Nephron progenitor cell (in vitro differentiated cells): ENCODE measurements at regions not wholly inside any gene's neighbourhood (a gene's known extent, or its start where the extent isn't known, plus 50 kb on each side); places are given as distances from the start of the nearest gene placed in this dataset.

Experiments used
- DNase-seq: peaks from one replicate; pipeline ENCODE4 v3.0.0; 2021
- H3K27ac Mint-ChIP-seq: 2 replicates; pipeline ENCODE4 v1.8.0; 2021; ENCODE audit warnings: mild to moderate bottlenecking, moderate library complexity, mixed read lengths
- H3K27me3 Mint-ChIP-seq: 2 replicates; pipeline ENCODE4 v1.8.0; 2021; ENCODE audit warnings: mild to moderate bottlenecking, low read depth, mixed read lengths; ENCODE audit not compliant: poor library complexity
- H3K36me3 Mint-ChIP-seq: 2 replicates; pipeline ENCODE4 v1.8.0; 2021; ENCODE audit warnings: low read depth, mixed read lengths
- H3K4me1 Mint-ChIP-seq: 2 replicates; pipeline ENCODE4 v1.8.0; 2021; ENCODE audit warnings: mixed read lengths
- H3K4me3 Mint-ChIP-seq: 2 replicates; pipeline ENCODE4 v1.8.0; 2021; ENCODE audit warnings: mild to moderate bottlenecking, moderate library complexity, mixed read lengths
- H3K9me3 Mint-ChIP-seq: 2 replicates; pipeline ENCODE4 v1.8.0; 2021; ENCODE audit warnings: mild to moderate bottlenecking, moderate library complexity, mixed read lengths
- CTCF ChIP-seq: fragments of 200-600 bp; sonication (generic); IDR thresholded peaks from 2 replicates; pipeline ENCODE4 v1.5.0; 2021; ENCODE audit warnings: antibody characterized with exemption

GRCh38 chr10:81021428-81022129, 483.9 kb downstream of the SH2D4B start:
- H3K9me3 Mint-ChIP-seq: peaks cover 21% of the 10 kb centered on the region
- H3K36me3 Mint-ChIP-seq: peaks cover 6% of the 10 kb centered on the region
- H3K4me1 Mint-ChIP-seq: peaks cover 7% of the 10 kb centered on the region
- H3K4me3 Mint-ChIP-seq: no peak overlapping the region
- DNase-seq: no peak
- H3K27ac Mint-ChIP-seq: no peak overlapping the region
- no peak for TF ChIP-seq CTCF
- H3K27me3 Mint-ChIP-seq: no peaks in the 10 kb centered on the region

GRCh38 chr10:81026591-81026990, 488.9 kb downstream of the SH2D4B start:
- no peak for DNase-seq
- H3K27ac Mint-ChIP-seq: no peak overlapping the region
- no peaks in the 10 kb centered on the region for H3K4me1 Mint-ChIP-seq

GRCh38 chr10:81027223-81027622, 489.5 kb downstream of the SH2D4B start:
- H3K4me1 Mint-ChIP-seq: no peaks in the 10 kb centered on the region
- no peak overlapping the region for H3K27ac Mint-ChIP-seq
- no peak overlapping the region for H3K4me3 Mint-ChIP-seq
- H3K36me3 Mint-ChIP-seq: no peaks in the 10 kb centered on the region
- H3K27me3 Mint-ChIP-seq: no peaks in the 10 kb centered on the region
- TF ChIP-seq CTCF: no peak
- DNase-seq: no peak
- H3K9me3 Mint-ChIP-seq: peaks cover 21% of the 10 kb centered on the region

More at GRCh38 chr10:81026591-81026990, 488.9 kb downstream of the SH2D4B start:
- no peak for TF ChIP-seq CTCF
- H3K4me3 Mint-ChIP-seq: no peak overlapping the region
- H3K27me3 Mint-ChIP-seq: no peaks in the 10 kb centered on the region
- H3K9me3 Mint-ChIP-seq: peaks cover 21% of the 10 kb centered on the region
- H3K36me3 Mint-ChIP-seq: no peaks in the 10 kb centered on the region

GRCh38 chr10:81027706-81028105, 490.0 kb downstream of the SH2D4B start:
- H3K27me3 Mint-ChIP-seq: no peaks in the 10 kb centered on the region
- H3K36me3 Mint-ChIP-seq: no peaks in the 10 kb centered on the region
- TF ChIP-seq CTCF: no peak
- DNase-seq: no peak
- H3K9me3 Mint-ChIP-seq: peaks cover 16% of the 10 kb centered on the region
- no peak overlapping the region for H3K27ac Mint-ChIP-seq
- no peaks in the 10 kb centered on the region for H3K4me1 Mint-ChIP-seq
- H3K4me3 Mint-ChIP-seq: no peak overlapping the region

- no peaks in the 10 kb centered on the region for H3K36me3 Mint-ChIP-seq
- H3K4me1 Mint-ChIP-seq: no peaks in the 10 kb centered on the region
- no peak for DNase-seq
- H3K27ac Mint-ChIP-seq: no peak overlapping the region
- no peaks in the 10 kb centered on the region for H3K27me3 Mint-ChIP-seq
- TF ChIP-seq CTCF: no peak
- H3K9me3 Mint-ChIP-seq: peaks cover 10% of the 10 kb centered on the region
- no peak overlapping the region for H3K4me3 Mint-ChIP-seq
Observed at GRCh38 chr10:81031774-81032173, 494.1 kb downstream of the SH2D4B start.

GRCh38 chr10:81034383-81034782, 496.7 kb downstream of the SH2D4B start:
- Mint-ChIP-seq H3K27me3 (peaks cover under 1% of the 10 kb centered on the region), H3K27ac (no peak overlapping the region), H3K4me1 (no peaks in the 10 kb centered on the region), H3K36me3 (no peaks in the 10 kb centered on the region), H3K4me3 (no peak overlapping the region), H3K9me3 (peaks cover 15% of the 10 kb centered on the region)
- TF ChIP-seq CTCF: no peak
- DNase-seq: no peak
